ENCODE measurements at regions not wholly inside any gene's neighbourhood (a gene's known extent, or its start where the extent isn't known, plus 50 kb on each side); places are given as distances from the start of the nearest gene placed in this dataset.
A peak's percentile ranks its signal among the peaks of the same experiment; 100 is the strongest.

- DNase-seq = no peak
Observed at GRCh38 chr3:150213577-150213976, 194.5 kb upstream of the TSC22D2 start.

GRCh38 chr3:150210461-150211110, 197.5 kb upstream of the TSC22D2 start:
- no peak for DNase-seq

GRCh38 chr3:150203273-150203672, 204.8 kb upstream of the TSC22D2 start:
- DNase-seq = no peak

- DNase-seq = no peak
Observed at GRCh38 chr3:150202711-150203110, 205.4 kb upstream of the TSC22D2 start.

- DNase-seq = no peak
Observed at GRCh38 chr3:150194957-150195356, 213.1 kb upstream of the TSC22D2 start.

GRCh38 chr3:150194513-150194912, 213.6 kb upstream of the TSC22D2 start:
- DNase-seq = no peak

GRCh38 chr3:150184426-150185071, 213.9 kb upstream of the PFN2 start:
- DNase-seq = no peak

- DNase-seq = peak; percentile 61
Observed at GRCh38 chr3:150183678-150184425, 213.2 kb upstream of the PFN2 start.

GRCh38 chr3:150180334-150180733, 209.6 kb upstream of the PFN2 start:
- no peak for DNase-seq

- DNase-seq = no peak
Observed at GRCh38 chr3:150179330-150179729, 208.6 kb upstream of the PFN2 start.

- DNase-seq = no peak
Observed at GRCh38 chr3:150177673-150178381, 207.1 kb upstream of the PFN2 start.

- DNase-seq = no peak
Observed at GRCh38 chr3:150174179-150174578, 203.5 kb upstream of the PFN2 start.

- no peak for DNase-seq
Observed at GRCh38 chr3:150172356-150172755, 201.7 kb upstream of the PFN2 start.

GRCh38 chr3:150170852-150171520, 200.3 kb upstream of the PFN2 start:
- no peak for DNase-seq

- DNase-seq = no peak
Observed at GRCh38 chr3:150169330-150169940, 198.7 kb upstream of the PFN2 start.

GRCh38 chr3:150168698-150169097, 198.0 kb upstream of the PFN2 start:
- DNase-seq = no peak

- DNase-seq = no peak
Observed at GRCh38 chr3:150165396-150166094, 194.8 kb upstream of the PFN2 start.

- no peak for DNase-seq
Observed at GRCh38 chr3:150161011-150161410, 190.3 kb upstream of the PFN2 start.

- no peak for DNase-seq
Observed at GRCh38 chr3:150158943-150159625, 188.4 kb upstream of the PFN2 start.

GRCh38 chr3:150152567-150152966, 181.9 kb upstream of the PFN2 start:
- DNase-seq = no peak

- no peak for DNase-seq
Observed at GRCh38 chr3:150150633-150151032, 179.9 kb upstream of the PFN2 start.

All from stimulated activated CD4-positive, alpha-beta T cell treated with anti-CD3 and anti-CD28 coated beads, Interleukin-15, amount 100 ng/mL, for 24 hours (primary cell).